ENCODE measurements at regions not wholly inside any gene's neighbourhood (a gene's known extent, or its start where the extent isn't known, plus 50 kb on each side); places are given as distances from the start of the nearest gene placed in this dataset.

GRCh38 chr10:45160271-45160670 lies 155.1 kb downstream of the OR13A1 start:
- ATAC-seq (no peak), DNase-seq (ENCODE audit: low spot score) (no peak)
- Mint-ChIP-seq H3K4me1 (no peaks in the 10 kb centered on the region), H3K36me3 (ENCODE audit: low read depth) (no peaks in the 10 kb centered on the region), H3K27ac (no peak overlapping the region), H3K4me3 (no peak overlapping the region), H3K27me3 (ENCODE audit: insufficient read depth, low read depth, poor library complexity) (peaks cover 1% of the 10 kb centered on the region), H3K9me3 (no peaks in the 10 kb centered on the region)
- Histone ChIP-seq H3F3A (replicated peaks; ENCODE audit: low read depth) (no peaks in the 10 kb centered on the region), H3K4me2 (no peak overlapping the region), H4K20me1 (replicated peaks; ENCODE audit: insufficient read depth) (no peaks in the 10 kb centered on the region), H3K27me3 (ENCODE audit: insufficient read depth) (no peaks in the 10 kb centered on the region), H3K36me3 (ENCODE audit: insufficient read depth) (no peaks in the 10 kb centered on the region), H2AFZ (no peak overlapping the region), H3K4me3 (no peak overlapping the region), H3K4me1 (ENCODE audit: insufficient read depth) (no peaks in the 10 kb centered on the region), H3K27ac (ENCODE audit: low read depth) (no peak overlapping the region), H3K9me2 (ENCODE audit: insufficient read depth) (no peaks in the 10 kb centered on the region), H3K79me2 (replicated peaks; ENCODE audit: insufficient read depth) (no peaks in the 10 kb centered on the region)
- TF ChIP-seq JUNB (IDR thresholded peaks at IDR 0.05; ENCODE audit: unreplicated experiment), result no peak
- TF ChIP-seq ZNF462 (CRISPR knock-in tag; IDR thresholded peaks at IDR 0.05), result no peak
- TF ChIP-seq NANOG (IDR thresholded peaks at IDR 0.05; ENCODE audit: borderline replicate concordance), result no peak
- TF ChIP-seq REST (IDR thresholded peaks at IDR 0.05; ENCODE audit: unreplicated experiment), result no peak
- no peak for TF ChIP-seq CTCF (conservative IDR thresholded peaks at IDR 0.05; ENCODE audit: low read depth in 2 of 2)
- TF ChIP-seq EZH2phosphoT487 (IDR thresholded peaks at IDR 0.05; ENCODE audit: unreplicated experiment), result no peak
- no peak for TF ChIP-seq POLR2AphosphoS5 (IDR thresholded peaks at IDR 0.05; ENCODE audit: low read depth)
- TF ChIP-seq STAT1 (IDR thresholded peaks at IDR 0.05; ENCODE audit: unreplicated experiment), result no peak
- TF ChIP-seq CREB1 (CRISPR knock-in tag; IDR thresholded peaks at IDR 0.05; ENCODE audit: low read depth), result no peak
- no peak for TF ChIP-seq ZNF331 (CRISPR knock-in tag; IDR thresholded peaks at IDR 0.05; ENCODE audit: low read depth)
- TF ChIP-seq EZH2 (IDR thresholded peaks at IDR 0.05; ENCODE audit: low read depth, unreplicated experiment), result no peak
- no peak for TF ChIP-seq ZNF114 (CRISPR knock-in tag; IDR thresholded peaks at IDR 0.05)
- no peak for TF ChIP-seq ETS1 (IDR thresholded peaks at IDR 0.05)
